ENCODE measurements at regions not wholly inside any gene's neighbourhood (a gene's known extent, or its start where the extent isn't known, plus 50 kb on each side); places are given as distances from the start of the nearest gene placed in this dataset.

DNA sequence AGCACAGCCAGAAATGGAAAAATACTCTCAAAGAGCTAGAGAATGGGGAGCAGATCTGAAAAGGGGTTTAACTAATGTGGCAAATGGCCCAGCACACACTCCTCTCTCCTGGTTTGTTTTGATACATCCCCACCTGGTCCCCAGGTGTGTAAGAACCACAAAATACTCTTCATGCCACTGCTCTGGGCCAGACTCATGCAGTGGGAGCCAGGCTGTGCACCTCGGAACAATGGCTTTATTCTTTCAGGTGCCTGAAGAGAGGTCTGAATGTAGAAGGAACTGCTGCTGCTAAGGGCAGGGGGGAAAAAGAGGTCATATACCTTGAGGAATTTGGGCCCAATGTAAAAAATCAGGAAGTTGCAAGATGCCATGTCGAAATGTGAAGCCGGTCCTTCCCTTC lies 123.9 kb upstream of the ADAMTSL1 start:
- TF ChIP-seq, protein P1, sequence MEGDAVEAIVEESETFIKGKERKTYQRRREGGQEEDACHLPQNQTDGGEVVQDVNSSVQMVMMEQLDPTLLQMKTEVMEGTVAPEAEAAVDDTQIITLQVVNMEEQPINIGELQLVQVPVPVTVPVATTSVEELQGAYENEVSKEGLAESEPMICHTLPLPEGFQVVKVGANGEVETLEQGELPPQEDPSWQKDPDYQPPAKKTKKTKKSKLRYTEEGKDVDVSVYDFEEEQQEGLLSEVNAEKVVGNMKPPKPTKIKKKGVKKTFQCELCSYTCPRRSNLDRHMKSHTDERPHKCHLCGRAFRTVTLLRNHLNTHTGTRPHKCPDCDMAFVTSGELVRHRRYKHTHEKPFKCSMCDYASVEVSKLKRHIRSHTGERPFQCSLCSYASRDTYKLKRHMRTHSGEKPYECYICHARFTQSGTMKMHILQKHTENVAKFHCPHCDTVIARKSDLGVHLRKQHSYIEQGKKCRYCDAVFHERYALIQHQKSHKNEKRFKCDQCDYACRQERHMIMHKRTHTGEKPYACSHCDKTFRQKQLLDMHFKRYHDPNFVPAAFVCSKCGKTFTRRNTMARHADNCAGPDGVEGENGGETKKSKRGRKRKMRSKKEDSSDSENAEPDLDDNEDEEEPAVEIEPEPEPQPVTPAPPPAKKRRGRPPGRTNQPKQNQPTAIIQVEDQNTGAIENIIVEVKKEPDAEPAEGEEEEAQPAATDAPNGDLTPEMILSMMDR (conservative IDR thresholded peaks at IDR 0.05; ENCODE audit: low read depth, low read length) = no peak
- TF ChIP-seq, protein P2, sequence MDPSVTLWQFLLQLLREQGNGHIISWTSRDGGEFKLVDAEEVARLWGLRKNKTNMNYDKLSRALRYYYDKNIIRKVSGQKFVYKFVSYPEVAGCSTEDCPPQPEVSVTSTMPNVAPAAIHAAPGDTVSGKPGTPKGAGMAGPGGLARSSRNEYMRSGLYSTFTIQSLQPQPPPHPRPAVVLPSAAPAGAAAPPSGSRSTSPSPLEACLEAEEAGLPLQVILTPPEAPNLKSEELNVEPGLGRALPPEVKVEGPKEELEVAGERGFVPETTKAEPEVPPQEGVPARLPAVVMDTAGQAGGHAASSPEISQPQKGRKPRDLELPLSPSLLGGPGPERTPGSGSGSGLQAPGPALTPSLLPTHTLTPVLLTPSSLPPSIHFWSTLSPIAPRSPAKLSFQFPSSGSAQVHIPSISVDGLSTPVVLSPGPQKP (IDR thresholded peaks at IDR 0.05; ENCODE audit: borderline replicate concordance, low read depth, low read length) = no peak
